BJ (cell line): ENCODE measurements at regions not wholly inside any gene's neighbourhood (a gene's known extent, or its start where the extent isn't known, plus 50 kb on each side); places are given as distances from the start of the nearest gene placed in this dataset.

Experiments used
- CTCF ChIA-PET: fragments of 350-600 bp; formaldehyde crosslinking; extraction: SDS; loops from one replicate; lab custom pipeline; 2021; ENCODE audit warnings: antibody characterized with exemption, inconsistent platforms; lab: Yijun Ruan, JAX
- POLR2A ChIA-PET: fragments of 300-600 bp; sonication (Branson Sonifier 250); formaldehyde crosslinking; extraction: SDS; loops from one replicate; lab custom pipeline; 2021; ENCODE audit warnings: antibody characterized with exemption; lab: Charles Lee
- DNase-seq: peaks from one replicate; pipeline ENCODE4 v3.0.0-alpha.2; 2011; ENCODE audit warnings: low read depth
- H3K27me3 ChIP-seq: 2 replicates; pipeline ENCODE4 v1.6.0; 2011; ENCODE audit warnings: low read length; ENCODE audit not compliant: control insufficient read depth, insufficient read depth
- H3K36me3 ChIP-seq: 2 replicates; pipeline ENCODE4 v1.5.1; 2011; ENCODE audit warnings: low read length; ENCODE audit not compliant: control insufficient read depth, insufficient read depth
- H3K4me3 ChIP-seq: 2 replicates; pipeline ENCODE4 v1.5.1; 2011; ENCODE audit warnings: low read depth, mild to moderate bottlenecking, control low read depth, low read length
- CTCF ChIP-seq: IDR thresholded peaks from 2 replicates; pipeline ENCODE4 v1.5.1; 2011; ENCODE audit warnings: low read depth, mild to moderate bottlenecking, control low read depth, inconsistent platforms, low read length, moderate library complexity; ENCODE audit not compliant: insufficient read depth

- no peak for DNase-seq
- POLR2A ChIA-PET, result no interaction called here
- no peak overlapping the region for H3K4me3 ChIP-seq
- TF ChIP-seq CTCF, result no peak
- no peaks in the 10 kb centered on the region for H3K27me3 ChIP-seq
- no peaks in the 10 kb centered on the region for H3K36me3 ChIP-seq
- CTCF ChIA-PET, result no interaction called here
Measured at GRCh38 chr13:47349211-47349610, 452.4 kb upstream of the HTR2A start.

- Histone ChIP-seq H3K27me3 (no peaks in the 10 kb centered on the region), H3K36me3 (no peaks in the 10 kb centered on the region), H3K4me3 (no peak overlapping the region)
- no peak for TF ChIP-seq CTCF
- CTCF ChIA-PET, result interaction anchor here (1.2 kb wide), 1 partner anchor 14 kb away, joined by 3 read pairs; no protein-coding TSS in a partner anchor
- no peak for DNase-seq
- POLR2A ChIA-PET, result no interaction called here
Measured at GRCh38 chr13:47337781-47338507, 441.1 kb upstream of the HTR2A start.

- POLR2A ChIA-PET, result interaction anchor here (0.5 kb wide), 1 partner anchor 8 kb away, joined by 5 read pairs; no protein-coding TSS in a partner anchor
- CTCF ChIA-PET, result no interaction called here
- Histone ChIP-seq H3K4me3 (no peak overlapping the region), H3K27me3 (no peaks in the 10 kb centered on the region), H3K36me3 (no peaks in the 10 kb centered on the region)
- TF ChIP-seq CTCF, result no peak
- peak; percentile 95 for DNase-seq
Measured at GRCh38 chr13:47334173-47334572, 437.3 kb upstream of the HTR2A start.

GRCh38 chr13:47332149-47332548 is 435.3 kb upstream of the HTR2A start:
- CTCF ChIA-PET, result interaction anchor here (0.6 kb wide), 1 partner anchor 584 kb away, joined by 4 read pairs; no protein-coding TSS in a partner anchor
- TF ChIP-seq CTCF, result no peak
- Histone ChIP-seq H3K27me3 (no peaks in the 10 kb centered on the region), H3K4me3 (no peak overlapping the region), H3K36me3 (no peaks in the 10 kb centered on the region)
- POLR2A ChIA-PET, result interaction anchor here (0.6 kb wide), 1 partner anchor 333 kb away, joined by 3 read pairs; no protein-coding TSS in a partner anchor
- DNase-seq, result peak; percentile 19

GRCh38 chr13:47330031-47330430 is 433.2 kb upstream of the HTR2A start:
- no peak for TF ChIP-seq CTCF
- DNase-seq, result no peak
- H3K27me3 ChIP-seq, result no peaks in the 10 kb centered on the region
- POLR2A ChIA-PET, result no interaction called here
- CTCF ChIA-PET, result interaction anchor here (0.6 kb wide), 1 partner anchor 527 kb away, joined by 8 read pairs; no protein-coding TSS in a partner anchor
- no peak overlapping the region for H3K4me3 ChIP-seq
- no peaks in the 10 kb centered on the region for H3K36me3 ChIP-seq
